Liver (tissue), 8 donors: ENCODE measurements at regions not wholly inside any gene's neighbourhood (a gene's known extent, or its start where the extent isn't known, plus 50 kb on each side); places are given as distances from the start of the nearest gene placed in this dataset.
"Not testable (repeated sequence)": the region's sequence is repeated elsewhere in the genome, so short reads cannot be mapped to it uniquely, and the experiment has no call there.

Source experiments
- DNase-seq: peaks from one replicate; pipeline ENCODE4 v3.0.0-alpha.2; 2017; ENCODE audit warnings: low spot score
- H3K27ac ChIP-seq, 2 donors: one replicate each; pipeline ENCODE4 v1.7.0; 2013; ENCODE audit warnings: inconsistent platforms in 2 of 2, low read length in 2 of 2, control low read depth in 1 of 2, low read depth in 1 of 2, mild to moderate bottlenecking in 1 of 2
- H3K27me3 ChIP-seq, 4 donors: one replicate each; pipeline versions ENCODE4 v1.6.1 to v1.7.0; 2013; ENCODE audit warnings: low read length in 3 of 4, inconsistent platforms in 1 of 4, mild to moderate bottlenecking in 1 of 4, moderate library complexity in 1 of 4; ENCODE audit not compliant: control insufficient read depth in 4 of 4, insufficient read depth in 4 of 4
- H3K36me3 ChIP-seq, 4 donors: one replicate each; pipeline versions ENCODE4 v1.6.1 to v1.7.0; 2013; ENCODE audit warnings: low read length in 3 of 4, mild to moderate bottlenecking in 3 of 4, low read depth in 1 of 4, moderate library complexity in 1 of 4; ENCODE audit not compliant: control insufficient read depth in 4 of 4, insufficient read depth in 3 of 4
- H3K4me1 ChIP-seq, 4 donors: one replicate each; pipeline versions ENCODE4 v1.6.1 to v1.7.0; 2013; ENCODE audit warnings: low read length in 3 of 4, mild to moderate bottlenecking in 3 of 4, moderate library complexity in 1 of 4; ENCODE audit not compliant: control insufficient read depth in 4 of 4, insufficient read depth in 4 of 4
- H3K4me3 ChIP-seq, 3 donors: one replicate each; pipeline versions ENCODE4 v1.6.1 to v1.7.0; 2013; ENCODE audit warnings: low read length in 3 of 3, control low read depth in 1 of 3, low read depth in 1 of 3, mild to moderate bottlenecking in 1 of 3
- H3K9ac ChIP-seq, 2 donors: one replicate each; pipeline ENCODE4 v1.7.0; 2013; ENCODE audit warnings: low read length in 2 of 2, mild to moderate bottlenecking in 2 of 2, moderate library complexity in 2 of 2, control low read depth in 1 of 2, low read depth in 1 of 2
- H3K9me3 ChIP-seq, 4 donors: one replicate each; pipeline versions ENCODE4 v1.6.1 to v1.7.0; 2013; ENCODE audit warnings: low read length in 3 of 4; ENCODE audit not compliant: control insufficient read depth in 4 of 4
- EGR1 ChIP-seq, 2 donors: IDR thresholded peaks; 2 replicates each; pipeline ENCODE4 v1.6.1; 2016 to 2018; ENCODE audit warnings: antibody characterized with exemption in 2 of 2, low read depth in 2 of 2
- FOXA1 ChIP-seq: IDR thresholded peaks from 2 replicates; pipeline ENCODE4 v1.6.1; 2016; ENCODE audit warnings: antibody characterized with exemption
- FOXA2 ChIP-seq: IDR thresholded peaks from 2 replicates; pipeline ENCODE4 v1.6.1; 2016; ENCODE audit warnings: antibody characterized with exemption
- GABPA ChIP-seq, 2 donors: IDR thresholded peaks in 1 of 2; conservative IDR thresholded peaks in 1 of 2; 2 replicates each; pipeline ENCODE4 v1.6.1; 2016; ENCODE audit warnings: antibody characterized with exemption in 2 of 2, mild to moderate bottlenecking in 1 of 2, moderate library complexity in 1 of 2
- HNF4A ChIP-seq, 2 donors: conservative IDR thresholded peaks; 2 replicates each; pipeline ENCODE4 v1.6.1; 2016; ENCODE audit warnings: antibody characterized with exemption in 2 of 2, mild to moderate bottlenecking in 2 of 2
- HNF4G ChIP-seq: IDR thresholded peaks from 2 replicates; pipeline ENCODE4 v1.6.1; 2016; ENCODE audit warnings: antibody characterized with exemption
- JUND ChIP-seq, 2 donors: IDR thresholded peaks; 2 replicates each; pipeline ENCODE4 v1.6.1; 2016; ENCODE audit warnings: antibody characterized with exemption in 2 of 2
- NR2F2 ChIP-seq: IDR thresholded peaks from 2 replicates; pipeline ENCODE4 v1.6.1; 2016; ENCODE audit warnings: antibody characterized with exemption
- RAD21 ChIP-seq, 2 donors: IDR thresholded peaks; 2 replicates each; pipeline ENCODE4 v1.6.1; 2016; ENCODE audit warnings: antibody characterized with exemption in 2 of 2, mild to moderate bottlenecking in 2 of 2
- RXRA ChIP-seq, 2 donors: IDR thresholded peaks; 2 replicates each; pipeline ENCODE4 v1.6.1; 2017 to 2018; ENCODE audit warnings: antibody characterized with exemption in 2 of 2, mild to moderate bottlenecking in 1 of 2
- SP1 ChIP-seq: IDR thresholded peaks from 2 replicates; pipeline ENCODE4 v1.6.1; 2018; ENCODE audit warnings: antibody characterized with exemption, mild to moderate bottlenecking
- TAF1 ChIP-seq: conservative IDR thresholded peaks from 2 replicates; pipeline ENCODE4 v1.6.1; 2016; ENCODE audit warnings: antibody characterized with exemption, mild to moderate bottlenecking
- YY1 ChIP-seq: IDR thresholded peaks from 2 replicates; pipeline ENCODE4 v1.6.1; 2016; ENCODE audit warnings: antibody characterized with exemption, mild to moderate bottlenecking
- WGBS: extraction: QIAGEN DNeasy Blood & Tissue Kit; methylation state at CpG from one replicate; pipeline ENCODE4 v1.1.7; 2013; 5-methylcytosine and 5-hydroxymethylcytosine counted together
- TF ChIP-seq, protein P1 (sequence below): IDR thresholded peaks from 2 replicates; pipeline ENCODE4 v1.6.1; 2016; ENCODE audit warnings: antibody characterized with exemption, mild to moderate bottlenecking
- TF ChIP-seq, protein P2 (sequence below): IDR thresholded peaks from 2 replicates; pipeline ENCODE4 v1.6.1; 2016; ENCODE audit warnings: antibody characterized with exemption
- TF ChIP-seq, protein P3 (sequence below): fragments of 150-350 bp; IDR thresholded peaks from 2 replicates; pipeline ENCODE4 v1.5.1; 2017; ENCODE audit warnings: improper control_type of control experiment, low read depth, low read length; ENCODE audit not compliant: missing input control
- TF ChIP-seq, protein P4 (sequence below): IDR thresholded peaks from 2 replicates; pipeline ENCODE4 v1.6.1; 2016; ENCODE audit warnings: antibody characterized with exemption
- TF ChIP-seq, protein P5 (sequence below): IDR thresholded peaks from 2 replicates; pipeline ENCODE4 v1.6.1; 2016; ENCODE audit warnings: antibody characterized with exemption
- donor health status: healthy.
- donor health status: healthy.
- donor health status: healthy.
- donor health status: healthy.
- donor health status: healthy.

DNA sequence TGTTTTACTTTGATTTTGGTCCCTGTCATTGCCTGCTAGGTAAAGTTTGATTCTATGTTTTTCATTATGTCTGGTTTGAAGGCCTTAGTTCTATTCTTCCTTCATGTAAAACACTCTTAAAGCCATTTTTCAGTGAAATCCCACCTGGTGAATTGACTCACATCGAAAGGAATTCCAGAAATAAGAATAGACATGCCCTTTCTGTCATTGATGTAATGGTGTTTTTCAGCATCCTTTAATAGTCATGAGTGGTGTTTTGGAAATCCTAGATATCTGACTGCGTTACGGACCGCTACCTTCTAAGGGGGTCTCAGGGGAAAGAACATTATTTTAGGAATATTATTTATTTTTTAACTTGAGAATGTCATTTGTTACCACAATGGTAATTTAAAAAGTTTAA, 104.5 kb upstream of the ZEB2 start:
- Histone ChIP-seq H3K4me1 (no peaks in the 10 kb centered on the region), H3K27ac (no peak overlapping the region), H3K9me3 (peaks cover 0 to 1% (median 0%) of the 10 kb centered on the region in 4 donors), H3K4me3 (no peak overlapping the region), H3K36me3 (no peaks in the 10 kb centered on the region), H3K9ac (no peak overlapping the region), H3K27me3 (no peaks in the 10 kb centered on the region)
- 92% methylated on average over 4 of the region's 4 CpGs for WGBS
- no peak for TF ChIP-seq HNF4A (conservative IDR thresholded peaks at IDR 0.05)
- TF ChIP-seq, protein P1, sequence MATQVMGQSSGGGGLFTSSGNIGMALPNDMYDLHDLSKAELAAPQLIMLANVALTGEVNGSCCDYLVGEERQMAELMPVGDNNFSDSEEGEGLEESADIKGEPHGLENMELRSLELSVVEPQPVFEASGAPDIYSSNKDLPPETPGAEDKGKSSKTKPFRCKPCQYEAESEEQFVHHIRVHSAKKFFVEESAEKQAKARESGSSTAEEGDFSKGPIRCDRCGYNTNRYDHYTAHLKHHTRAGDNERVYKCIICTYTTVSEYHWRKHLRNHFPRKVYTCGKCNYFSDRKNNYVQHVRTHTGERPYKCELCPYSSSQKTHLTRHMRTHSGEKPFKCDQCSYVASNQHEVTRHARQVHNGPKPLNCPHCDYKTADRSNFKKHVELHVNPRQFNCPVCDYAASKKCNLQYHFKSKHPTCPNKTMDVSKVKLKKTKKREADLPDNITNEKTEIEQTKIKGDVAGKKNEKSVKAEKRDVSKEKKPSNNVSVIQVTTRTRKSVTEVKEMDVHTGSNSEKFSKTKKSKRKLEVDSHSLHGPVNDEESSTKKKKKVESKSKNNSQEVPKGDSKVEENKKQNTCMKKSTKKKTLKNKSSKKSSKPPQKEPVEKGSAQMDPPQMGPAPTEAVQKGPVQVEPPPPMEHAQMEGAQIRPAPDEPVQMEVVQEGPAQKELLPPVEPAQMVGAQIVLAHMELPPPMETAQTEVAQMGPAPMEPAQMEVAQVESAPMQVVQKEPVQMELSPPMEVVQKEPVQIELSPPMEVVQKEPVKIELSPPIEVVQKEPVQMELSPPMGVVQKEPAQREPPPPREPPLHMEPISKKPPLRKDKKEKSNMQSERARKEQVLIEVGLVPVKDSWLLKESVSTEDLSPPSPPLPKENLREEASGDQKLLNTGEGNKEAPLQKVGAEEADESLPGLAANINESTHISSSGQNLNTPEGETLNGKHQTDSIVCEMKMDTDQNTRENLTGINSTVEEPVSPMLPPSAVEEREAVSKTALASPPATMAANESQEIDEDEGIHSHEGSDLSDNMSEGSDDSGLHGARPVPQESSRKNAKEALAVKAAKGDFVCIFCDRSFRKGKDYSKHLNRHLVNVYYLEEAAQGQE, result no peak
- TF ChIP-seq, protein P2, sequence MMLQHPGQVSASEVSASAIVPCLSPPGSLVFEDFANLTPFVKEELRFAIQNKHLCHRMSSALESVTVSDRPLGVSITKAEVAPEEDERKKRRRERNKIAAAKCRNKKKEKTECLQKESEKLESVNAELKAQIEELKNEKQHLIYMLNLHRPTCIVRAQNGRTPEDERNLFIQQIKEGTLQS, result no peak
- no peak for TF ChIP-seq RXRA (IDR thresholded peaks at IDR 0.05)
- TF ChIP-seq RAD21 (IDR thresholded peaks at IDR 0.05), result no peak
- TF ChIP-seq FOXA1, result no peak
- TF ChIP-seq, protein P3, sequence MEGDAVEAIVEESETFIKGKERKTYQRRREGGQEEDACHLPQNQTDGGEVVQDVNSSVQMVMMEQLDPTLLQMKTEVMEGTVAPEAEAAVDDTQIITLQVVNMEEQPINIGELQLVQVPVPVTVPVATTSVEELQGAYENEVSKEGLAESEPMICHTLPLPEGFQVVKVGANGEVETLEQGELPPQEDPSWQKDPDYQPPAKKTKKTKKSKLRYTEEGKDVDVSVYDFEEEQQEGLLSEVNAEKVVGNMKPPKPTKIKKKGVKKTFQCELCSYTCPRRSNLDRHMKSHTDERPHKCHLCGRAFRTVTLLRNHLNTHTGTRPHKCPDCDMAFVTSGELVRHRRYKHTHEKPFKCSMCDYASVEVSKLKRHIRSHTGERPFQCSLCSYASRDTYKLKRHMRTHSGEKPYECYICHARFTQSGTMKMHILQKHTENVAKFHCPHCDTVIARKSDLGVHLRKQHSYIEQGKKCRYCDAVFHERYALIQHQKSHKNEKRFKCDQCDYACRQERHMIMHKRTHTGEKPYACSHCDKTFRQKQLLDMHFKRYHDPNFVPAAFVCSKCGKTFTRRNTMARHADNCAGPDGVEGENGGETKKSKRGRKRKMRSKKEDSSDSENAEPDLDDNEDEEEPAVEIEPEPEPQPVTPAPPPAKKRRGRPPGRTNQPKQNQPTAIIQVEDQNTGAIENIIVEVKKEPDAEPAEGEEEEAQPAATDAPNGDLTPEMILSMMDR, result no peak
- TF ChIP-seq GABPA (IDR thresholded peaks at IDR 0.05 in 1 of 2, conservative IDR thresholded peaks at IDR 0.05 in 1 of 2), result no peak
- no peak for TF ChIP-seq TAF1
- no peak for TF ChIP-seq NR2F2
- no peak for TF ChIP-seq HNF4G
- TF ChIP-seq JUND (IDR thresholded peaks at IDR 0.05), result no peak
- no peak for TF ChIP-seq FOXA2
- no peak for TF ChIP-seq YY1
- TF ChIP-seq, protein P4, sequence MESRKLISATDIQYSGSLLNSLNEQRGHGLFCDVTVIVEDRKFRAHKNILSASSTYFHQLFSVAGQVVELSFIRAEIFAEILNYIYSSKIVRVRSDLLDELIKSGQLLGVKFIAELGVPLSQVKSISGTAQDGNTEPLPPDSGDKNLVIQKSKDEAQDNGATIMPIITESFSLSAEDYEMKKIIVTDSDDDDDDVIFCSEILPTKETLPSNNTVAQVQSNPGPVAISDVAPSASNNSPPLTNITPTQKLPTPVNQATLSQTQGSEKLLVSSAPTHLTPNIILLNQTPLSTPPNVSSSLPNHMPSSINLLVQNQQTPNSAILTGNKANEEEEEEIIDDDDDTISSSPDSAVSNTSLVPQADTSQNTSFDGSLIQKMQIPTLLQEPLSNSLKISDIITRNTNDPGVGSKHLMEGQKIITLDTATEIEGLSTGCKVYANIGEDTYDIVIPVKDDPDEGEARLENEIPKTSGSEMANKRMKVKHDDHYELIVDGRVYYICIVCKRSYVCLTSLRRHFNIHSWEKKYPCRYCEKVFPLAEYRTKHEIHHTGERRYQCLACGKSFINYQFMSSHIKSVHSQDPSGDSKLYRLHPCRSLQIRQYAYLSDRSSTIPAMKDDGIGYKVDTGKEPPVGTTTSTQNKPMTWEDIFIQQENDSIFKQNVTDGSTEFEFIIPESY, result no peak
- no peak for TF ChIP-seq SP1
- TF ChIP-seq, protein P5, sequence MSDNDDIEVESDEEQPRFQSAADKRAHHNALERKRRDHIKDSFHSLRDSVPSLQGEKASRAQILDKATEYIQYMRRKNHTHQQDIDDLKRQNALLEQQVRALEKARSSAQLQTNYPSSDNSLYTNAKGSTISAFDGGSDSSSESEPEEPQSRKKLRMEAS, result no peak
- no peak for TF ChIP-seq EGR1 (IDR thresholded peaks at IDR 0.05; ENCODE audit: low read depth in 2 of 2)
- no peak for DNase-seq

DNA sequence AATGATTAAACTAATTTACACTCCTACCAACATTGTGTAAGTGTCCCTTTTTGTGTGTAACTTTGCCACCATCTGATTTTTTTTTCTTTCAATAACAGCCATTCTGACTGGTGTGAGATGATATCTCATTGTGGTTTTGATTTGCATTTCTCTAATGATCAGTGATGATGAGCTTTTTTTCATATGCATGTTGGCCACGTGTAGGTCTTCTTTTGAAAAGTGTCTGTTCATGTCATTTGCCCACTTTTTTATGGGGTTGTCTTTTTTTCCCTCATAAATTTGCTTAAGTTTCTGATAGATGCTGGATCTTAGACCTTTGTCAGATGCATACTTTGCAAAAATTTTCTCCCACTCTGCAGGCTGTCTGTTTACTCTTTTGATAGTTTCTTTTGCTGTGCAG, 102.5 kb upstream of the ZEB2 start:
- 59% methylated on average over 1 of the region's 1 CpG for whole genome bisulfite sequencing
- not testable (repeated sequence) for H3K36me3 ChIP-seq, H3K27ac ChIP-seq, H3K4me1 ChIP-seq, H3K27me3 ChIP-seq, H3K9me3 ChIP-seq, H3K9ac ChIP-seq, H3K4me3 ChIP-seq, DNase-seq
